C4-2B (cell line): ENCODE measurements at regions not wholly inside any gene's neighbourhood (a gene's known extent, or its start where the extent isn't known, plus 50 kb on each side); places are given as distances from the start of the nearest gene placed in this dataset.

Experiments
- CTCF ChIP-seq: fragments of 450-650 bp; conservative IDR thresholded peaks from 2 replicates; pipeline ENCODE4 v1.5.1; 2017; ENCODE audit warnings: mild to moderate bottlenecking
- ZFX ChIP-seq: fragments of 450-650 bp; IDR thresholded peaks from 2 replicates; pipeline ENCODE4 v1.6.1; 2017

- TF ChIP-seq CTCF (no peak), ZFX (no peak)
Observed at GRCh38 chr3:116848248-116848829, 138.8 kb downstream of the TUSC7 start.
